H1 (cell line): ENCODE measurements at regions not wholly inside any gene's neighbourhood (a gene's known extent, or its start where the extent isn't known, plus 50 kb on each side); places are given as distances from the start of the nearest gene placed in this dataset.

ENCODE experiments used
- EZH2 ChIP-seq: fragments of 200-600 bp; sonication (generic); IDR thresholded peaks from 2 replicates; pipeline ENCODE4 v1.7.1; 2012; ENCODE audit warnings: low read depth, mild to moderate bottlenecking, moderate library complexity, low read length, inconsistent platforms; ENCODE audit not compliant: severe bottlenecking
- GABPA ChIP-seq: IDR thresholded peaks from 2 replicates; pipeline ENCODE4 v1.6.1; 2011; ENCODE audit warnings: mild to moderate bottlenecking, low read length, moderate library complexity, borderline replicate concordance; ENCODE audit not compliant: insufficient read depth
- JUN ChIP-seq: IDR thresholded peaks from 2 replicates; pipeline ENCODE4 v1.6.1; 2011; ENCODE audit warnings: low read depth, mild to moderate bottlenecking, improper control_type of control experiment, low read length
- JUND ChIP-seq: IDR thresholded peaks from 2 replicates; pipeline ENCODE4 v1.6.1; 2011; ENCODE audit warnings: mild to moderate bottlenecking, improper control_type of control experiment, low read length
- POLR2A ChIP-seq, 2 experiments: IDR thresholded peaks; 1 replicate in 1 of 2; 2 replicates in 1 of 2; pipeline ENCODE4 v1.6.1; 2011; ENCODE audit warnings: low read depth in 2 of 2, low read length in 2 of 2, mild to moderate bottlenecking in 2 of 2; ENCODE audit errors: control extremely low read depth in 1 of 2
- RFX5 ChIP-seq: IDR thresholded peaks from 2 replicates; pipeline ENCODE4 v1.6.1; 2011; ENCODE audit warnings: low read depth, low read length, improper control_type of control experiment, borderline replicate concordance
- YY1 ChIP-seq: IDR thresholded peaks from 2 replicates; pipeline ENCODE4 v1.6.1; 2011; ENCODE audit warnings: low read depth, mild to moderate bottlenecking, low read length
- TF ChIP-seq, protein P1 (sequence below), 3 experiments: IDR thresholded peaks; 1 replicate in 2 of 3; 2 replicates in 1 of 3; pipeline versions ENCODE4 v1.5.1 to v1.6.1; 2011; ENCODE audit warnings: low read length in 3 of 3, mild to moderate bottlenecking in 3 of 3, inconsistent platforms in 2 of 3, low read depth in 1 of 3, moderate library complexity in 1 of 3; ENCODE audit not compliant: insufficient read depth in 1 of 3; ENCODE audit errors: control extremely low read depth in 1 of 3

DNA sequence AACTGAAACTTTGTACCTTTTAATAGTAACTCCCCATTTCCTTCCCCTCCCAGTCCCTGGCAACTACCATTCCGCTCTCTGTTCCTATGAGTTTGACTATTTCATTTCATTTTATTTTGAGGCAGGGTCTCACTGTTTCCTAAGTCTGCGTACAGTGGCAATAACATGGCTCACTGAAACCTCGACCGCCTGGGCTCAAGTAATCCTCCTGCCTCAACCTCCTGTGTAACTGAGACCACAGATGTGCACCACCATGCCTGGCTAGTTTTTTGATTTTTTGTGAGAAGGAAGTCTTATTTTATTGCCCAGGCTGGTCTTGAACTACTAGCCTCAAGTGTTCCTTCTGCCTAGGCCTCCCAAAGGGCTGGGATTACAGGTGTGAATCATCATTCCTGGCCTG is 808.1 kb downstream of the CDH11 start:
- TF ChIP-seq JUND (no peak), YY1 (no peak), GABPA (no peak), JUN (no peak), EZH2 (no peak), RFX5 (no peak), POLR2A (IDR thresholded peaks at IDR 0.05; ENCODE audit: control extremely low read depth in 1 of 2, low read depth in 2 of 2, low read length in 2 of 2) (no peak)
- TF ChIP-seq, protein P1, sequence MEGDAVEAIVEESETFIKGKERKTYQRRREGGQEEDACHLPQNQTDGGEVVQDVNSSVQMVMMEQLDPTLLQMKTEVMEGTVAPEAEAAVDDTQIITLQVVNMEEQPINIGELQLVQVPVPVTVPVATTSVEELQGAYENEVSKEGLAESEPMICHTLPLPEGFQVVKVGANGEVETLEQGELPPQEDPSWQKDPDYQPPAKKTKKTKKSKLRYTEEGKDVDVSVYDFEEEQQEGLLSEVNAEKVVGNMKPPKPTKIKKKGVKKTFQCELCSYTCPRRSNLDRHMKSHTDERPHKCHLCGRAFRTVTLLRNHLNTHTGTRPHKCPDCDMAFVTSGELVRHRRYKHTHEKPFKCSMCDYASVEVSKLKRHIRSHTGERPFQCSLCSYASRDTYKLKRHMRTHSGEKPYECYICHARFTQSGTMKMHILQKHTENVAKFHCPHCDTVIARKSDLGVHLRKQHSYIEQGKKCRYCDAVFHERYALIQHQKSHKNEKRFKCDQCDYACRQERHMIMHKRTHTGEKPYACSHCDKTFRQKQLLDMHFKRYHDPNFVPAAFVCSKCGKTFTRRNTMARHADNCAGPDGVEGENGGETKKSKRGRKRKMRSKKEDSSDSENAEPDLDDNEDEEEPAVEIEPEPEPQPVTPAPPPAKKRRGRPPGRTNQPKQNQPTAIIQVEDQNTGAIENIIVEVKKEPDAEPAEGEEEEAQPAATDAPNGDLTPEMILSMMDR (IDR thresholded peaks at IDR 0.05; ENCODE audit: control extremely low read depth in 1 of 3, insufficient read depth in 1 of 3, low read depth in 1 of 3, low read length in 3 of 3): no peak
